ENCODE measurements at regions not wholly inside any gene's neighbourhood (a gene's known extent, or its start where the extent isn't known, plus 50 kb on each side); places are given as distances from the start of the nearest gene placed in this dataset.
"Not testable (repeated sequence)": the region's sequence is repeated elsewhere in the genome, so short reads cannot be mapped to it uniquely, and the experiment has no call there.

GRCh38 chr7:153107826-153108225 lies 348.3 kb downstream of the ACTR3B start:
- H3K27ac ChIP-seq (ENCODE audit: low read length): no peak overlapping the region
- peaks cover 0 to 4% (median 0%) of the 10 kb centered on the region in 3 donors for H3K9me3 Mint-ChIP-seq
- no peak overlapping the region for H3K27ac Mint-ChIP-seq
- no peaks in the 10 kb centered on the region for H3K4me1 Mint-ChIP-seq
- H3K4me3 Mint-ChIP-seq: no peak overlapping the region
- no peak overlapping the region for H3K4me3 ChIP-seq (ENCODE audit: control insufficient read depth in 1 of 2, extremely low read depth in 1 of 2, low read length in 1 of 2)
- ChIA-PET POLR2A (no interaction called here), CTCF (no interaction called here)
- H3K27me3 ChIP-seq (replicated peaks in 1 of 2; ENCODE audit: control insufficient read depth in 2 of 2, extremely low read depth in 1 of 2, insufficient read depth in 2 of 2, low read length in 1 of 2): peaks cover 0 to 2% of the 10 kb centered on the region in 2 experiments
- H3K36me3 ChIP-seq (ENCODE audit: control insufficient read depth in 2 of 2, extremely low read depth in 1 of 2, insufficient read depth in 1 of 2, low read length in 1 of 2): no peaks in the 10 kb centered on the region
- peaks cover 2 to 4% of the 10 kb centered on the region in 2 donors for H3K27me3 Mint-ChIP-seq
- no peaks in the 10 kb centered on the region for H3K4me1 ChIP-seq (ENCODE audit: control insufficient read depth in 1 of 2, extremely low read depth in 1 of 2, insufficient read depth in 2 of 2, low read length in 2 of 2)
- no CpG with 5 or more reads among the region's 5 CpGs for WGBS (ENCODE audit: insufficient coverage)
- ATAC-seq (replicated peaks in 1 of 4) (no peak), DNase-seq (no peak)
- H3K36me3 Mint-ChIP-seq: no peaks in the 10 kb centered on the region
- no peaks in the 10 kb centered on the region for H3K9me3 ChIP-seq

- ATAC-seq (replicated peaks in 1 of 4): no peak
- DNase-seq: no peak
- Histone ChIP-seq H3K27me3 (replicated peaks in 1 of 2; ENCODE audit: control insufficient read depth in 2 of 2, extremely low read depth in 1 of 2, insufficient read depth in 2 of 2, low read length in 1 of 2) (peaks cover 0 to 2% of the 10 kb centered on the region in 2 experiments), H3K4me3 (ENCODE audit: control insufficient read depth in 1 of 2, extremely low read depth in 1 of 2, low read length in 1 of 2) (no peak overlapping the region), H3K4me1 (ENCODE audit: control insufficient read depth in 1 of 2, extremely low read depth in 1 of 2, insufficient read depth in 2 of 2, low read length in 2 of 2) (no peaks in the 10 kb centered on the region), H3K27ac (ENCODE audit: low read length) (no peak overlapping the region), H3K36me3 (ENCODE audit: control insufficient read depth in 2 of 2, extremely low read depth in 1 of 2, insufficient read depth in 1 of 2, low read length in 1 of 2) (no peaks in the 10 kb centered on the region), H3K9me3 (no peaks in the 10 kb centered on the region)
- peaks cover 2 to 4% of the 10 kb centered on the region in 2 donors for H3K27me3 Mint-ChIP-seq
- H3K36me3 Mint-ChIP-seq: no peaks in the 10 kb centered on the region
- peaks cover 0 to 5% (median 4%) of the 10 kb centered on the region in 3 donors for H3K9me3 Mint-ChIP-seq
- H3K4me1 Mint-ChIP-seq: no peaks in the 10 kb centered on the region
- ChIA-PET POLR2A (no interaction called here), CTCF (no interaction called here)
- H3K4me3 Mint-ChIP-seq: no peak overlapping the region
- no peak overlapping the region for H3K27ac Mint-ChIP-seq
- WGBS (ENCODE audit: insufficient coverage): 89% methylated on average over 6 of the region's 8 CpGs
Observed at GRCh38 chr7:153109566-153109965, 350.0 kb downstream of the ACTR3B start.

DNA sequence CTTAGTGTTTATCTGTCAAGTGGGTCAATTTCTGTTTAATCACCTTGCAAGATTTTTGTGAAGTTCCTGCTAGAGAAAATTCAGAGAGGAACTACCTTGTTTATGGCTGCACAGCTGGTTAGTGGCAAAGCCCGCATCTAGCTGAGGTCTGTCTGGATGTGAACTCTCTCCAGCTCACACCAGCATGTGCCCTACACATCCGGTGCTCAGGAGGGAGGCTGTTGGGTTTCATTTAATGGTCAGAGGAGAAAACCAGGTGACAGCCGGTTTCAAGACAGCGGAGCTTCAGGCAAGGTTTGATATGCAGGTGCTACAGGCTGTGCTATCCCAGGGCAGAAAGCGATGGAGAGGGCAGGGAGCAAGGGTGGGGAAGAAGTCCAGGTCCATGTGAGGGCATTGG lies 351.1 kb downstream of the ACTR3B start:
- POLR2A ChIA-PET: no interaction called here
- H3K4me3 Mint-ChIP-seq: no peak overlapping the region
- H3K4me3 ChIP-seq (ENCODE audit: control insufficient read depth in 1 of 2, extremely low read depth in 1 of 2, low read length in 1 of 2): no peak overlapping the region
- WGBS (ENCODE audit: insufficient coverage): 92% methylated on average over 3 of the region's 5 CpGs
- no peaks in the 10 kb centered on the region for H3K36me3 ChIP-seq (ENCODE audit: control insufficient read depth in 2 of 2, extremely low read depth in 1 of 2, insufficient read depth in 1 of 2, low read length in 1 of 2)
- no peak overlapping the region for H3K27ac ChIP-seq (ENCODE audit: low read length)
- H3K9me3 Mint-ChIP-seq: peaks cover 0 to 7% (median 7%) of the 10 kb centered on the region in 3 donors
- H3K4me1 ChIP-seq (ENCODE audit: control insufficient read depth in 1 of 2, extremely low read depth in 1 of 2, insufficient read depth in 2 of 2, low read length in 2 of 2): no peaks in the 10 kb centered on the region
- CTCF ChIA-PET: interaction anchor here in 1 of 2 donors (0.6 kb wide), 1 partner anchor 105 kb away, joined by 3 read pairs; no protein-coding TSS in a partner anchor
- H3K27me3 ChIP-seq (replicated peaks in 1 of 2; ENCODE audit: control insufficient read depth in 2 of 2, extremely low read depth in 1 of 2, insufficient read depth in 2 of 2, low read length in 1 of 2): peaks cover 0 to 2% of the 10 kb centered on the region in 2 experiments
- no peaks in the 10 kb centered on the region for H3K4me1 Mint-ChIP-seq
- no peak for ATAC-seq (replicated peaks in 1 of 4)
- no peaks in the 10 kb centered on the region for H3K36me3 Mint-ChIP-seq
- no peak overlapping the region for H3K27ac Mint-ChIP-seq
- DNase-seq: no peak
- H3K27me3 Mint-ChIP-seq: peaks cover 2 to 4% of the 10 kb centered on the region in 2 donors
- no peaks in the 10 kb centered on the region for H3K9me3 ChIP-seq

DNA sequence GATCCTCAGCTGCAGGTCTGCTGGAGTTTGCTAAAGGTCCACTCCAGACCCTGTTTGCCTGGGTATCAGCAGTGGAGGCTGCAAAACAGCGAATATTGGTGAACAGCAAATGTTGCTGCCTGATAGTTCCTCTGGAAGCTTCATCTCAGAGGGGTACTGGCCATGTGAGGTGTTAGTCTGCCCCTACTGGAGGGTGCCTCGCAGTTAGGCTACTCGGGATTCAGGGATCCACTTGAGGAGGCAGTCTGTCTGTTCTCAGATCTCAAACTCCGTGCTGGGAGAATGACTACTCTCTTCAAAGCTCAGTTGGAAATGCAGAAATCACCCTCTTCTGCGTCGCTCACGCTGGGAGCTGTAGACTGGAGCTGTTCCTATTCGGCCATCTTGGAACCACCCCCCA lies 362.7 kb downstream of the ACTR3B start:
- H3K27ac ChIP-seq (ENCODE audit: low read length); H3K4me3 Mint-ChIP-seq; ATAC-seq (replicated peaks in 1 of 4); H3K36me3 Mint-ChIP-seq; H3K4me3 ChIP-seq (ENCODE audit: control insufficient read depth in 1 of 2, extremely low read depth in 1 of 2, low read length in 1 of 2); H3K36me3 ChIP-seq (ENCODE audit: control insufficient read depth in 2 of 2, extremely low read depth in 1 of 2, insufficient read depth in 1 of 2, low read length in 1 of 2); POLR2A ChIA-PET; H3K27ac Mint-ChIP-seq; DNase-seq; CTCF ChIA-PET; H3K9me3 ChIP-seq; H3K27me3 Mint-ChIP-seq; H3K4me1 ChIP-seq (ENCODE audit: control insufficient read depth in 1 of 2, extremely low read depth in 1 of 2, insufficient read depth in 2 of 2, low read length in 2 of 2); H3K27me3 ChIP-seq (replicated peaks in 1 of 2; ENCODE audit: control insufficient read depth in 2 of 2, extremely low read depth in 1 of 2, insufficient read depth in 2 of 2, low read length in 1 of 2); H3K4me1 Mint-ChIP-seq: not testable (repeated sequence)
- peaks cover 4 to 20% (median 6%) of the 10 kb centered on the region in 3 donors for H3K9me3 Mint-ChIP-seq
- 60% methylated on average over 3 of the region's 8 CpGs for WGBS (ENCODE audit: insufficient coverage)

- DNase-seq (no peak), ATAC-seq (replicated peaks in 1 of 4) (no peak)
- no peaks in the 10 kb centered on the region for H3K4me1 Mint-ChIP-seq
- no peak overlapping the region for H3K4me3 Mint-ChIP-seq
- ChIA-PET CTCF (no interaction called here), POLR2A (no interaction called here)
- Histone ChIP-seq H3K4me3 (ENCODE audit: control insufficient read depth in 1 of 2, extremely low read depth in 1 of 2, low read length in 1 of 2) (no peak overlapping the region), H3K4me1 (ENCODE audit: control insufficient read depth in 1 of 2, extremely low read depth in 1 of 2, insufficient read depth in 2 of 2, low read length in 2 of 2) (no peaks in the 10 kb centered on the region), H3K9me3 (no peaks in the 10 kb centered on the region), H3K27ac (ENCODE audit: low read length) (no peak overlapping the region), H3K27me3 (replicated peaks in 1 of 2; ENCODE audit: control insufficient read depth in 2 of 2, extremely low read depth in 1 of 2, insufficient read depth in 2 of 2, low read length in 1 of 2) (peaks cover 0 to 3% of the 10 kb centered on the region in 2 experiments), H3K36me3 (ENCODE audit: control insufficient read depth in 2 of 2, extremely low read depth in 1 of 2, insufficient read depth in 1 of 2, low read length in 1 of 2) (no peaks in the 10 kb centered on the region)
- no peaks in the 10 kb centered on the region for H3K36me3 Mint-ChIP-seq
- peaks cover 6 to 18% (median 15%) of the 10 kb centered on the region in 3 donors for H3K9me3 Mint-ChIP-seq
- no peak overlapping the region for H3K27ac Mint-ChIP-seq
- no peaks in the 10 kb centered on the region for H3K27me3 Mint-ChIP-seq
- WGBS (ENCODE audit: insufficient coverage): 0% methylated on average over 1 of the region's 2 CpGs
Observed at GRCh38 chr7:153130052-153130451, 370.5 kb downstream of the ACTR3B start.

DNA sequence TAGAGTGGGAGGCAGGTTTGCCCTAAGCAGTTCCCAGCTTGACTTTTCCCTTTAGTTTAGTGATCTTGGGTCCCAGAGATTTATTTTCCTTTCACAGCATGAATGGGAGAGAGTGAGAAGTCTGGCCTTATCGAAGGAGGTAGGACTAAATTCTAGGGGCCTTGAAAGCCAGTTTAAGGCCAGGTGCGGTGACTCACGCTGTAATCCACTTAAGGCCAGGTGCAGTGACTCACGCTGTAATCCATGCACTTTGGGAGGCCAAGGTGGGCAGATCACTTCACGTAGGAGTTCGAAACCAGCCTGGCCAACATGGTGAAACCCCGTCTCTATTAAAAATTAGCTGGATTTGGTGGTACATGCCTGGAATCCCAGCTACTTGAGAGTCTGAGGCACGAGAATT lies 392.2 kb downstream of the ACTR3B start:
- no peak overlapping the region for H3K27ac Mint-ChIP-seq
- ChIA-PET POLR2A (no interaction called here), CTCF (no interaction called here)
- Histone ChIP-seq H3K27ac (ENCODE audit: low read length) (no peak overlapping the region), H3K4me1 (ENCODE audit: control insufficient read depth in 1 of 2, extremely low read depth in 1 of 2, insufficient read depth in 2 of 2, low read length in 2 of 2) (no peaks in the 10 kb centered on the region), H3K9me3 (no peaks in the 10 kb centered on the region), H3K27me3 (replicated peaks in 1 of 2; ENCODE audit: control insufficient read depth in 2 of 2, extremely low read depth in 1 of 2, insufficient read depth in 2 of 2, low read length in 1 of 2) (no peaks in the 10 kb centered on the region), H3K36me3 (ENCODE audit: control insufficient read depth in 2 of 2, extremely low read depth in 1 of 2, insufficient read depth in 1 of 2, low read length in 1 of 2) (no peaks in the 10 kb centered on the region), H3K4me3 (ENCODE audit: control insufficient read depth in 1 of 2, extremely low read depth in 1 of 2, low read length in 1 of 2) (no peak overlapping the region)
- no peak for ATAC-seq (replicated peaks in 1 of 4)
- WGBS (ENCODE audit: insufficient coverage): 75% methylated on average over 7 of the region's 8 CpGs
- no peak overlapping the region for H3K4me3 Mint-ChIP-seq
- H3K9me3 Mint-ChIP-seq: peaks cover 6 to 32% (median 27%) of the 10 kb centered on the region in 3 donors
- no peaks in the 10 kb centered on the region for H3K27me3 Mint-ChIP-seq
- no peak for DNase-seq
- no peaks in the 10 kb centered on the region for H3K4me1 Mint-ChIP-seq
- H3K36me3 Mint-ChIP-seq: no peaks in the 10 kb centered on the region

GRCh38 chr7:153152801-153153422 lies 393.4 kb downstream of the ACTR3B start:
- Mint-ChIP-seq H3K4me3 (no peak overlapping the region), H3K36me3 (no peaks in the 10 kb centered on the region), H3K27me3 (no peaks in the 10 kb centered on the region), H3K4me1 (no peaks in the 10 kb centered on the region), H3K9me3 (peaks cover 8 to 35% (median 25%) of the 10 kb centered on the region in 3 donors), H3K27ac (no peak overlapping the region)
- Histone ChIP-seq H3K27ac (ENCODE audit: low read length) (no peak overlapping the region), H3K9me3 (no peaks in the 10 kb centered on the region), H3K36me3 (ENCODE audit: control insufficient read depth in 2 of 2, extremely low read depth in 1 of 2, insufficient read depth in 1 of 2, low read length in 1 of 2) (no peaks in the 10 kb centered on the region), H3K27me3 (replicated peaks in 1 of 2; ENCODE audit: control insufficient read depth in 2 of 2, extremely low read depth in 1 of 2, insufficient read depth in 2 of 2, low read length in 1 of 2) (no peaks in the 10 kb centered on the region), H3K4me3 (ENCODE audit: control insufficient read depth in 1 of 2, extremely low read depth in 1 of 2, low read length in 1 of 2) (no peak overlapping the region), H3K4me1 (ENCODE audit: control insufficient read depth in 1 of 2, extremely low read depth in 1 of 2, insufficient read depth in 2 of 2, low read length in 2 of 2) (no peaks in the 10 kb centered on the region)
- ATAC-seq (replicated peaks in 1 of 4) (no peak), DNase-seq (no peak)
- POLR2A ChIA-PET: no interaction called here
- CTCF ChIA-PET: no interaction called here
- 41% methylated on average over 4 of the region's 8 CpGs for WGBS (ENCODE audit: insufficient coverage)

All from T-cell (primary cell).